ENCODE measurements at regions not wholly inside any gene's neighbourhood (a gene's known extent, or its start where the extent isn't known, plus 50 kb on each side); places are given as distances from the start of the nearest gene placed in this dataset.

DNA sequence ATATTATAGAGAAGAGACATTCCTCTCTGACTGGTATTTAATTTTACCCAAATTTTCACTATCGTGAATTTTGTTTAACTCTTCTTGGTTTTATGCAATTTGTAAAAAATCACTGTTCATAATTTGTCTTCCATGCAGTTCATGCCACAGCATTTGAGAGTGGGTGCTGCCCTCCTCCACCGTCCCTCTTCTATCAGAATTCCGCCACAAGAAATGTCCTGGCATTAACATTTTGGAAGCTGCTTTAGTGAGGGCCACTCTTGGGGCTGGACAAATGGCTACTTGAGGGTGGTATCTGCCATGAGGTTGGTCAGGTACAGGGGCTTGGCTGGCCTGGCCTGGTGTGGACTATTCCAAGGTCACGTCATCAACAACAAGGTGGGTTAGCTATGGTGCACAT lies 68.3 kb upstream of the CLDN5 start:
- POLR2A ChIA-PET = no interaction called here
- CTCF ChIA-PET = no interaction called here

DNA sequence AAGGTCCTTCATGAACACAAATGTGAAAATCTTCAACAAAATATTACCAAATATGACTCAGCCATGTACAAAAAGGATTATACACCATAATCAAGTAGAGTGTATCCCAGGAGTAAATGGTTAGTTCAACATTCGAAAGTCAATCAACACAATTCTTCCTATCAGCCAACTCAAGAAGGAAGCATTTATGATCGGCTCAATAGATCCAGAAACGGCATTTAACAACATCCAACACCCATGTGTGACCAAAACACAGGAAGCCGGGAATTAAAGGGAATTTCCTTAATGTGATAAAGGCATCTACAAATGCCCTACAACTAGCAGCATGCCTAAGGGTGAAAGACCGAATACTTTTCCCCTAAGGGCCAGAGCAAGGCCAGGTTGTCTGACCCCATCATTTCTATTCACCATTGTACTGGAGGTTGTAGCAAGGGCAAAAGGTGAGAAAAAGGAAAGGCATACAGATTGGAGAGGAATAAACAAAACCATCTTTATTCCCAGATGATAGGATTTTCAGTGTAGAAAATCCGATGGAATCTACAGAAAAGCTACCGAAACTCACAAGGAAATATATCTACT lies 69.9 kb upstream of the CLDN5 start:
- no peak for DNase-seq (ENCODE audit: extremely low spot score)
- TF ChIP-seq ZNF384 (IDR thresholded peaks at IDR 0.05) (no peak), TARDBP (IDR thresholded peaks at IDR 0.05) (no peak), FOXA1 (IDR thresholded peaks at IDR 0.05) (no peak), LEF1 (IDR thresholded peaks at IDR 0.05; ENCODE audit: borderline replicate concordance) (no peak), FOXM1 (IDR thresholded peaks at IDR 0.05; ENCODE audit: borderline replicate concordance) (no peak), ELF4 (IDR thresholded peaks at IDR 0.05) (no peak), FOXK2 (IDR thresholded peaks at IDR 0.05) (no peak), L3MBTL2 (conservative IDR thresholded peaks at IDR 0.05) (no peak), SP1 (IDR thresholded peaks at IDR 0.05) (no peak), SUZ12 (IDR thresholded peaks at IDR 0.05) (no peak), PKNOX1 (IDR thresholded peaks at IDR 0.05) (no peak)
- ChIA-PET POLR2A (no interaction called here), CTCF (no interaction called here)

More for the DNA sequence above, 68.3 kb upstream of the CLDN5 start:
- TF ChIP-seq L3MBTL2 (conservative IDR thresholded peaks at IDR 0.05) = no peak
- no peak for TF ChIP-seq CTBP1 (IDR thresholded peaks at IDR 0.05; ENCODE audit: borderline replicate concordance)
- DNase-seq (ENCODE audit: extremely low spot score) = no peak

DNA sequence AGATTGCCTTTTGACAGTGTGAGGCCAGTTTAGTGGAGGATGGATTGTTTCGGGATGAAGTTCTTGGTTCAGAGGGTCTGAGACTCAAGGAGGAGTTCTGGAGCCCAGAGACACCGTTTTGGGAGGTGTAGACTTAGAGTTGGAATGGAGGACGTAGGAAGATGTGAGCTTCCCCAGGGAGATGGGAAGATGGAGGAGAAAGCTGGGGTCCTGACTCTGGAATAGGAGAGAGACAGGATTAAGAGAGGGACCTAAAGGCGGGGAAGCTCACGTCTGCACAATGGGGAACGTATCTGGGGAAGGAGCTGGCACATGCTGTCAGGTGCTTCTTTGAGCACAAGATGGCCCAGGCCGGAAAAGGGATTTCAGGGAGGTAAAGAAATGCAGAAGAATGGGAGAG lies 71.3 kb upstream of the CLDN5 start:
- DNase-seq (ENCODE audit: extremely low spot score) = peak; percentile 4
- POLR2A ChIA-PET = no interaction called here
- TF ChIP-seq ELF4 (IDR thresholded peaks at IDR 0.05) (no peak), SUZ12 (IDR thresholded peaks at IDR 0.05) (no peak), BHLHE40 (IDR thresholded peaks at IDR 0.05; ENCODE audit: borderline replicate concordance) (no peak), TARDBP (IDR thresholded peaks at IDR 0.05) (no peak), NFRKB (IDR thresholded peaks at IDR 0.05) (no peak), CTBP1 (IDR thresholded peaks at IDR 0.05; ENCODE audit: borderline replicate concordance) (no peak), SP1 (IDR thresholded peaks at IDR 0.05) (no peak), FOXK2 (IDR thresholded peaks at IDR 0.05) (no peak), FOXA1 (IDR thresholded peaks at IDR 0.05) (no peak), HDGF (IDR thresholded peaks at IDR 0.05; ENCODE audit: borderline replicate concordance) (no peak), L3MBTL2 (conservative IDR thresholded peaks at IDR 0.05) (no peak), ZNF384 (IDR thresholded peaks at IDR 0.05) (no peak), LEF1 (IDR thresholded peaks at IDR 0.05; ENCODE audit: borderline replicate concordance) (no peak)
- CTCF ChIA-PET = no interaction called here

GRCh38 chr22:19596680-19597398 lies 72.6 kb upstream of the CLDN5 start:
- ChIA-PET POLR2A (no interaction called here), CTCF (interaction anchor here (0.7 kb wide), 1 partner anchor 28 kb away, joined by 5 read pairs; no protein-coding TSS in a partner anchor)
- DNase-seq (ENCODE audit: extremely low spot score) = peak; percentile 37
- TF ChIP-seq FOXK2 (IDR thresholded peaks at IDR 0.05) = no peak
- TF ChIP-seq PKNOX1 (IDR thresholded peaks at IDR 0.05) = no peak
- TF ChIP-seq FOXM1 (IDR thresholded peaks at IDR 0.05; ENCODE audit: borderline replicate concordance) = no peak
- no peak for TF ChIP-seq FOXA1 (IDR thresholded peaks at IDR 0.05)
- TF ChIP-seq L3MBTL2 (conservative IDR thresholded peaks at IDR 0.05) = peak; percentile 29; the same call in 1 of the 2 replicates
- TF ChIP-seq ZNF384 (IDR thresholded peaks at IDR 0.05) = 0 out of 2 replicates have a peak, but pooled peaks have one; percentile 45

GRCh38 chr22:19597399-19597735 lies 73.2 kb upstream of the CLDN5 start:
- ChIA-PET POLR2A (no interaction called here), CTCF (interaction anchor here (0.7 kb wide), 1 partner anchor 29 kb away, joined by 5 read pairs; no protein-coding TSS in a partner anchor)
- TF ChIP-seq FOXK2 (IDR thresholded peaks at IDR 0.05) (no peak), SP1 (IDR thresholded peaks at IDR 0.05) (no peak), ZNF384 (IDR thresholded peaks at IDR 0.05) (no peak), CTBP1 (IDR thresholded peaks at IDR 0.05; ENCODE audit: borderline replicate concordance) (no peak), BHLHE40 (IDR thresholded peaks at IDR 0.05; ENCODE audit: borderline replicate concordance) (no peak)
- peak; percentile 11 for DNase-seq (ENCODE audit: extremely low spot score)

GRCh38 chr22:19598054-19598855 lies 74.0 kb upstream of the CLDN5 start:
- TF ChIP-seq SUZ12 (IDR thresholded peaks at IDR 0.05) = no peak
- no peak for TF ChIP-seq SP1 (IDR thresholded peaks at IDR 0.05)
- no peak for TF ChIP-seq ARNT (IDR thresholded peaks at IDR 0.05)
- no peak for TF ChIP-seq BHLHE40 (IDR thresholded peaks at IDR 0.05; ENCODE audit: borderline replicate concordance)
- no peak for TF ChIP-seq HDGF (IDR thresholded peaks at IDR 0.05; ENCODE audit: borderline replicate concordance)
- no peak for TF ChIP-seq CTBP1 (IDR thresholded peaks at IDR 0.05; ENCODE audit: borderline replicate concordance)
- TF ChIP-seq FOXA1 (IDR thresholded peaks at IDR 0.05) = no peak
- no peak for TF ChIP-seq PKNOX1 (IDR thresholded peaks at IDR 0.05)
- no peak for TF ChIP-seq ZNF384 (IDR thresholded peaks at IDR 0.05)
- TF ChIP-seq FOXK2 (IDR thresholded peaks at IDR 0.05) = no peak
- no peak for TF ChIP-seq L3MBTL2 (conservative IDR thresholded peaks at IDR 0.05)
- ChIA-PET CTCF (no interaction called here), POLR2A (no interaction called here)
- DNase-seq (ENCODE audit: extremely low spot score) = peak; percentile 7

All from HEK293T (cell line).